Pulmonary artery endothelial cell (primary cell): ENCODE measurements at regions not wholly inside any gene's neighbourhood (a gene's known extent, or its start where the extent isn't known, plus 50 kb on each side); places are given as distances from the start of the nearest gene placed in this dataset.
"Not testable (repeated sequence)": the region's sequence is repeated elsewhere in the genome, so short reads cannot be mapped to it uniquely, and the experiment has no call there.

Source experiments
- DNase-seq: peaks from one replicate; pipeline ENCODE4 v3.0.0-alpha.2; 2011; ENCODE audit warnings: low read depth, low spot score

- no peak for DNase-seq
These were observed 269.9 kb upstream of the PLEKHG7 start for GRCh38 chr12:92432724-92433441.

- DNase-seq: no peak
These were observed 271.6 kb upstream of the PLEKHG7 start for GRCh38 chr12:92431146-92431545.

GRCh38 chr12:92426332-92426731 lies 276.5 kb upstream of the PLEKHG7 start:
- no peak for DNase-seq

- DNase-seq: no peak
These were observed 277.6 kb upstream of the PLEKHG7 start for GRCh38 chr12:92425165-92425564.

GRCh38 chr12:92424338-92424737 lies 278.5 kb upstream of the PLEKHG7 start:
- DNase-seq: no peak

- DNase-seq: no peak
These were observed 276.1 kb upstream of the BTG1 start for GRCh38 chr12:92421701-92422100.

GRCh38 chr12:92421042-92421441 lies 275.4 kb upstream of the BTG1 start:
- DNase-seq: no peak

GRCh38 chr12:92419201-92419600 lies 273.6 kb upstream of the BTG1 start:
- no peak for DNase-seq

- DNase-seq: no peak
These were observed 272.7 kb upstream of the BTG1 start for GRCh38 chr12:92418381-92418780.

GRCh38 chr12:92417373-92417772 lies 271.7 kb upstream of the BTG1 start:
- no peak for DNase-seq

GRCh38 chr12:92416385-92416812 lies 270.8 kb upstream of the BTG1 start:
- DNase-seq: no peak

- no peak for DNase-seq
These were observed 268.8 kb upstream of the BTG1 start for GRCh38 chr12:92414170-92415070.

GRCh38 chr12:92413286-92413685 lies 267.6 kb upstream of the BTG1 start:
- DNase-seq: no peak

- no peak for DNase-seq
These were observed 267.2 kb upstream of the BTG1 start for GRCh38 chr12:92412856-92413255.

GRCh38 chr12:92411687-92412086 lies 266.0 kb upstream of the BTG1 start:
- no peak for DNase-seq

- no peak for DNase-seq
These were observed 262.6 kb upstream of the BTG1 start for GRCh38 chr12:92408072-92408900.

- DNase-seq: not testable (repeated sequence)
These were observed 260.9 kb upstream of the BTG1 start for GRCh38 chr12:92406404-92407070.

GRCh38 chr12:92405801-92406251 lies 260.2 kb upstream of the BTG1 start:
- not testable (repeated sequence) for DNase-seq

- no peak for DNase-seq
These were observed 259.3 kb upstream of the BTG1 start for GRCh38 chr12:92404921-92405320.

- no peak for DNase-seq
These were observed 258.7 kb upstream of the BTG1 start for GRCh38 chr12:92404259-92404894.
